Gastroesophageal sphincter (tissue), 3 donors: ENCODE measurements at regions not wholly inside any gene's neighbourhood (a gene's known extent, or its start where the extent isn't known, plus 50 kb on each side); places are given as distances from the start of the nearest gene placed in this dataset.

Experiments
- CTCF ChIP-seq, 4 experiments: fragments of 200-600 bp in 2 of 4; fragments of 450-650 bp in 2 of 4; sonication (generic) in 1 of 4; IDR thresholded peaks; one replicate each; pipeline ENCODE4 v1.5.1; 2017 to 2019; ENCODE audit warnings: antibody characterized with exemption in 4 of 4, mild to moderate bottlenecking in 2 of 4, moderate library complexity in 2 of 4
- EP300 ChIP-seq: sonication (generic); formaldehyde crosslinking; IDR thresholded peaks from one replicate; pipeline ENCODE4 v1.6.1; 2017; ENCODE audit warnings: antibody characterized with exemption, mild to moderate bottlenecking
- POLR2A ChIP-seq, 2 donors: fragments of 450-650 bp; IDR thresholded peaks; one replicate each; pipeline ENCODE4 v1.6.1; 2017; ENCODE audit warnings: antibody characterized with exemption in 2 of 2, mild to moderate bottlenecking in 2 of 2, moderate library complexity in 1 of 2
- POLR2AphosphoS5 ChIP-seq: sonication (generic); formaldehyde crosslinking; IDR thresholded peaks from one replicate; pipeline ENCODE4 v1.6.1; 2017; ENCODE audit warnings: antibody characterized with exemption

GRCh38 chr4:114316789-114317188, 281.8 kb upstream of the UGT8 start:
- no peak for TF ChIP-seq POLR2A (IDR thresholded peaks at IDR 0.05)
- no peak for TF ChIP-seq POLR2AphosphoS5
- TF ChIP-seq CTCF (IDR thresholded peaks at IDR 0.05) = no peak
- no peak for TF ChIP-seq EP300
